Loucy (cell line): ENCODE measurements at regions not wholly inside any gene's neighbourhood (a gene's known extent, or its start where the extent isn't known, plus 50 kb on each side); places are given as distances from the start of the nearest gene placed in this dataset.
"Not testable (repeated sequence)": the region's sequence is repeated elsewhere in the genome, so short reads cannot be mapped to it uniquely, and the experiment has no call there.

Experiments used
- EZH2phosphoT487 ChIP-seq: fragments of 200-600 bp; IDR thresholded peaks from 2 replicates; pipeline ENCODE4 v1.6.1; 2018; ENCODE audit warnings: antibody characterized with exemption, mild to moderate bottlenecking, moderate library complexity, borderline replicate concordance
- TF ChIP-seq, protein P1 (sequence below): fragments of 200-600 bp; sonication (generic); conservative IDR thresholded peaks from 2 replicates; pipeline ENCODE4 v1.5.1; 2014; ENCODE audit warnings: mild to moderate bottlenecking, antibody characterized with exemption, low read length

DNA sequence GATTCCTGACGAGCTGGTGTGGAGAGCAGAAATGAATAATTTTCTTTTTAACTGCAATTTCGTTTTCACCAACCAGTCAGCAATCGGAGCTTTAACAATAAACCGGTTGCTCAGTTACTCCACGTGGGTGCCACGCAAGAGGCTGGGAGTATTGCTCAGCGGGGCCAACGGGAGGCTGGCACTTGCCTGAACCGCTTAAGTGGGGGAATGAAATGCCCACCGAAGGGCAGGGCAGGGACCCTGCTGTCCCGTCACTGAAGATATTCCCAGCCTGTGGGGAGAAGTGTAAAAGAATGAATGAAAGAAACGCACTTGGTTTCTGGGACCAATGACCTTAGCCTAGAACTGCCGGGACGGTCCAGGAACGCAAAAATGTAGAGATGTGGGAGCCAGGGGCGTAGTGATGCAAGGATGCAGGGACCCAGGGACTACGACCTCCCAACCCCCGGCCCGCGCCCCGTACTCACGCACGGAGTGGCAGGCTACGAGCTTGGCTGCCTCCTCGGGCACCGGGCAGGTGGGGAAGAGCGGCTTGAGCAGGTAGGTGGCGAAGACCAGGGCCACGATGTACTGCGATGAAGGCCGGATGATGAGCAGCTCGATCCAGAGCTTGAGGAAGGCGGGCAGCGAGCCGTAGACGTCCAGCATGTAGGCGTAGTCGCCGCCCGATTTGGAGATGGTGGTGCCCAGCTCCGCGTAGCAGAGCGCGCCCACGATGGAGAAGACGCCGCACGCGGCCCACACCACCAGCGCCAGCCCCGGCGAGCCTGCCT, 79.8 kb upstream of the METTL9 start:
- TF ChIP-seq, protein P1, sequence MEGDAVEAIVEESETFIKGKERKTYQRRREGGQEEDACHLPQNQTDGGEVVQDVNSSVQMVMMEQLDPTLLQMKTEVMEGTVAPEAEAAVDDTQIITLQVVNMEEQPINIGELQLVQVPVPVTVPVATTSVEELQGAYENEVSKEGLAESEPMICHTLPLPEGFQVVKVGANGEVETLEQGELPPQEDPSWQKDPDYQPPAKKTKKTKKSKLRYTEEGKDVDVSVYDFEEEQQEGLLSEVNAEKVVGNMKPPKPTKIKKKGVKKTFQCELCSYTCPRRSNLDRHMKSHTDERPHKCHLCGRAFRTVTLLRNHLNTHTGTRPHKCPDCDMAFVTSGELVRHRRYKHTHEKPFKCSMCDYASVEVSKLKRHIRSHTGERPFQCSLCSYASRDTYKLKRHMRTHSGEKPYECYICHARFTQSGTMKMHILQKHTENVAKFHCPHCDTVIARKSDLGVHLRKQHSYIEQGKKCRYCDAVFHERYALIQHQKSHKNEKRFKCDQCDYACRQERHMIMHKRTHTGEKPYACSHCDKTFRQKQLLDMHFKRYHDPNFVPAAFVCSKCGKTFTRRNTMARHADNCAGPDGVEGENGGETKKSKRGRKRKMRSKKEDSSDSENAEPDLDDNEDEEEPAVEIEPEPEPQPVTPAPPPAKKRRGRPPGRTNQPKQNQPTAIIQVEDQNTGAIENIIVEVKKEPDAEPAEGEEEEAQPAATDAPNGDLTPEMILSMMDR, result not testable (repeated sequence)
- TF ChIP-seq EZH2phosphoT487, result not testable (repeated sequence)
